ENCODE measurements at regions not wholly inside any gene's neighbourhood (a gene's known extent, or its start where the extent isn't known, plus 50 kb on each side); places are given as distances from the start of the nearest gene placed in this dataset.

GRCh38 chr2:10186868-10187535 lies 64.5 kb downstream of the RRM2 start:
- ATAC-seq (no peak), DNase-seq (no peak)
- Histone ChIP-seq H3K27me3 (no peaks in the 10 kb centered on the region), H3K4me3 (no peak overlapping the region), H3K4me1 (peaks cover 0 to 15% (median 4%) of the 10 kb centered on the region in 12 donors), H3K27ac (no peak overlapping the region), H3K9me3 (no peaks in the 10 kb centered on the region), H3K36me3 (no peaks in the 10 kb centered on the region)
- 92 to 96% (median 94%) methylated on average over 17 to 24 of the region's 24 CpGs for WGBS, 4 donors
- no peak for TF ChIP-seq CTCF (IDR thresholded peaks at IDR 0.05)
- TF ChIP-seq POLR2A (IDR thresholded peaks at IDR 0.05): no peak
- intact Hi-C loops (cut with DNase I): no loop called here

GRCh38 chr2:10187661-10188060 lies 65.1 kb downstream of the RRM2 start:
- H3K4me1 ChIP-seq: peaks cover 0 to 15% (median 4%) of the 10 kb centered on the region in 12 donors
- no peaks in the 10 kb centered on the region for H3K36me3 ChIP-seq
- H3K27ac ChIP-seq: no peak overlapping the region
- DNase-seq: no peak
- H3K9me3 ChIP-seq: no peaks in the 10 kb centered on the region
- no peak overlapping the region for H3K4me3 ChIP-seq
- TF ChIP-seq POLR2A (IDR thresholded peaks at IDR 0.05) (no peak), CTCF (IDR thresholded peaks at IDR 0.05) (no peak)
- intact Hi-C loops (cut with DNase I): no loop called here
- no peaks in the 10 kb centered on the region for H3K27me3 ChIP-seq
- ATAC-seq: no peak
- 97 to 98% (median 98%) methylated on average over 14 of the region's 14 CpGs for WGBS, 4 donors

- Histone ChIP-seq H3K4me3 (no peak overlapping the region), H3K27me3 (no peaks in the 10 kb centered on the region), H3K36me3 (no peaks in the 10 kb centered on the region), H3K4me1 (peaks cover 0 to 15% (median 4%) of the 10 kb centered on the region in 12 donors), H3K27ac (no peak overlapping the region), H3K9me3 (no peaks in the 10 kb centered on the region)
- ATAC-seq: no peak
- intact Hi-C loops (cut with DNase I): no loop called here
- TF ChIP-seq CTCF (IDR thresholded peaks at IDR 0.05) (peak in 2 of 12 donors; percentile 9 to 15), POLR2A (IDR thresholded peaks at IDR 0.05) (no peak)
- WGBS, 4 donors: 94 to 98% (median 97%) methylated on average over 7 of the region's 7 CpGs
- no peak for DNase-seq
Observed at GRCh38 chr2:10188211-10188610, 65.7 kb downstream of the RRM2 start.

- Histone ChIP-seq H3K27ac (no peak overlapping the region), H3K27me3 (no peaks in the 10 kb centered on the region), H3K36me3 (no peaks in the 10 kb centered on the region), H3K9me3 (no peaks in the 10 kb centered on the region), H3K4me1 (peaks cover 0 to 15% (median 4%) of the 10 kb centered on the region in 12 donors), H3K4me3 (no peak overlapping the region)
- intact Hi-C loops (cut with DNase I): no loop called here
- no peak for DNase-seq
- TF ChIP-seq POLR2A (IDR thresholded peaks at IDR 0.05): no peak
- no peak for ATAC-seq
- WGBS, 4 donors: 96 to 100% (median 98%) methylated on average over 6 to 12 of the region's 12 CpGs
Observed at GRCh38 chr2:10188729-10189305, 66.3 kb downstream of the RRM2 start.
